ENCODE measurements at regions not wholly inside any gene's neighbourhood (a gene's known extent, or its start where the extent isn't known, plus 50 kb on each side); places are given as distances from the start of the nearest gene placed in this dataset.

- TF ChIP-seq CTCF (IDR thresholded peaks at IDR 0.05; ENCODE audit: low read depth, low read length): no peak
- no peak for DNase-seq (ENCODE audit: extremely low read depth, low read depth)
These were observed 174.2 kb downstream of the TANC2 start for GRCh38 chr17:63140255-63140654.

DNA sequence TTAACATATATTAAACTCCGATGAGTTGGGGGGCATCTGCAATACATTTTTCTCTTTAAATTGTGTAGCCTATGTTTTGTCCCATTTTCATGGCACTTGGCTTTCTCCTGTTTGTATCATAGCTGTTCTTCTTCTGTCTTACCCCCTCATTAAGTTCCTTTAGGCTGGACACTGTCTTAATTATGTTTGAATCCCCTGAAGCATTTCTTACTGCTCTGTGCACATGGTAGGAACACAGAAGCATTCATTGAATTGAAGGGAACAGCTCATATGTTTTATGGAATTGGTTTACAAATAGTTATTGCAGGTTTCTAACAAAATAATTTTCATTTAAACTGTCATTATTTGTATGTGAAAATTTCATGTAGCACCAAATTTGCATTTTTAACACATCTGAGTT is 176.8 kb downstream of the TANC2 start:
- DNase-seq (ENCODE audit: extremely low read depth, low read depth): no peak
- TF ChIP-seq CTCF (IDR thresholded peaks at IDR 0.05; ENCODE audit: low read depth, low read length): no peak

DNA sequence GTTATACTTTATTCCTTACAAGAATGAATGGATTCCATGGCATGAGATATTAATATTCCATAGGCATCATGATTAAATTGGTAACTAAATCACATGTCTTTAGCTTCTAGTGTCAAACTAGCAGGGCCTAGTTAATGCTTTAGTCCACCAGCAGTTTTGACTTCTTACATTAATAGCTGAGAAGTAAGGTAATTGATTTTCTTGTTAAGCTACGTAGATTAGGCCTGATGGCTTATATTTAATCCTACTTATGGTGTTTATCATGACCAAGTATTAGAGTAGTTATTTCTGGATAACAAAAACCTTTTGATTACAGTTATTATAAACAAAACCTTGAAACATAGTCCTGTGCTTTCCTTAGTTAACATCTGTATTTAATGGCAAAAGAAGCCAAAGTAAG is 184.5 kb downstream of the TANC2 start:
- TF ChIP-seq CTCF (IDR thresholded peaks at IDR 0.05; ENCODE audit: low read depth, low read length): no peak
- no peak for DNase-seq (ENCODE audit: extremely low read depth, low read depth)

- DNase-seq (ENCODE audit: extremely low read depth, low read depth): peak; percentile 60
- no peak for TF ChIP-seq CTCF (IDR thresholded peaks at IDR 0.05; ENCODE audit: low read depth, low read length)
These were observed 185.0 kb downstream of the TANC2 start for GRCh38 chr17:63150994-63151464.

GRCh38 chr17:63151941-63152523 is 186.0 kb downstream of the TANC2 start:
- TF ChIP-seq CTCF (IDR thresholded peaks at IDR 0.05; ENCODE audit: low read depth, low read length): no peak
- DNase-seq (ENCODE audit: extremely low read depth, low read depth): peak; percentile 8

DNA sequence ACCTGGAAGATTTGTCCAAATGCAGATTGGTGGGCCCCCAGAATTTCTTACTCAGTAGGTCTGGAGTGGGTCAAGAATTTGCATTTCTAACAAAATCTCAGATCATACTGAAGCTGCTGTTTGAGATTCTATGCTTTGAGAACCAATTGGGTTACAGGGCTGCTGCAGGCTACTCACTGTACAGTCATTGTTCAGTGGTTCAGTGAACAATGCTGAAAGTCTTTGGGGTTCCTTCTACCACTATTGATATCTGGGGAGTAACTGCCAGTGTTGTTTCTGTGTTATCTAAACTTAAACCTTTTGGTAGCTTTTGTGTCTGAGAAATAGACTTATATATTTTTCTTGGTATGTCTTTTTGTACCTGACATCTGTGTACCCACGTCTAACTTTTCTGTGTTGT is 187.5 kb downstream of the TANC2 start:
- TF ChIP-seq CTCF (IDR thresholded peaks at IDR 0.05; ENCODE audit: low read depth, low read length): no peak
- no peak for DNase-seq (ENCODE audit: extremely low read depth, low read depth)

GRCh38 chr17:63154586-63155244 is 188.7 kb downstream of the TANC2 start:
- TF ChIP-seq CTCF (IDR thresholded peaks at IDR 0.05; ENCODE audit: low read depth, low read length): no peak
- no peak for DNase-seq (ENCODE audit: extremely low read depth, low read depth)

Measured in AG09319 (cell line).